ENCODE measurements at regions not wholly inside any gene's neighbourhood (a gene's known extent, or its start where the extent isn't known, plus 50 kb on each side); places are given as distances from the start of the nearest gene placed in this dataset.

- no peaks in the 10 kb centered on the region for H3K9me3 Mint-ChIP-seq
These were observed 56.6 kb upstream of the BEX4 start for GRCh38 chrX:103158317-103158621.

GRCh38 chrX:103157496-103158316 is 57.2 kb upstream of the BEX4 start:
- no peak overlapping the region for H3K4me3 Mint-ChIP-seq
- no peaks in the 10 kb centered on the region for H3K27me3 Mint-ChIP-seq
- H3K4me1 Mint-ChIP-seq (ENCODE audit: unreplicated experiment) = peaks cover 18% of the 10 kb centered on the region
- no peaks in the 10 kb centered on the region for H3K36me3 Mint-ChIP-seq
- H3K27ac Mint-ChIP-seq = no peak overlapping the region
- peak; percentile 78 for TF ChIP-seq CTCF (conservative IDR thresholded peaks at IDR 0.05)
- no peak for DNase-seq (ENCODE audit: extremely low spot score, unreplicated experiment)
- no peaks in the 10 kb centered on the region for H3K9me3 Mint-ChIP-seq

More at GRCh38 chrX:103158317-103158621, 56.6 kb upstream of the BEX4 start:
- no peak for TF ChIP-seq CTCF (conservative IDR thresholded peaks at IDR 0.05)
- Mint-ChIP-seq H3K4me3 (no peak overlapping the region), H3K4me1 (ENCODE audit: unreplicated experiment) (peaks cover 18% of the 10 kb centered on the region), H3K36me3 (no peaks in the 10 kb centered on the region), H3K27ac (no peak overlapping the region), H3K27me3 (no peaks in the 10 kb centered on the region)
- DNase-seq (ENCODE audit: extremely low spot score, unreplicated experiment) = no peak

DNA sequence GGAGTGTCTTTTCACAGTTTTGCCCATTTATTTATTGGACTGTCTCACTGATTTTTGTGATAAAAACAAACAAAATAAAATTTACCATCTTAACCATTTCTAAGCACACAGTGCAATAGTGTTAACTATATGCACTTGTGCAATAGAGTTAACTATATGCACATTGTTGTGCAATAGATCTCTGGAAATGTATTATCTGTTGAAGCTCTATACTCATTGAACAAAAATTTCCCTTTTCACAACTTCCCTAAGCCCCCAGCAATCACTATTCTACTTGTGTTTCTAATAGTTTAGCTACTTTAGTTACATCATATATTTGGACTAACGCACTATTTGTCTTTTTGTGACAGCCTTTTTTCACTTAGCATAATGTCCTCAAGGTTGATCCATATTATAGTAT is 59.7 kb upstream of the BEX4 start:
- Mint-ChIP-seq H3K9me3 (peaks cover 5% of the 10 kb centered on the region), H3K27me3 (no peaks in the 10 kb centered on the region), H3K27ac (no peak overlapping the region), H3K36me3 (no peaks in the 10 kb centered on the region), H3K4me3 (no peak overlapping the region), H3K4me1 (ENCODE audit: unreplicated experiment) (peaks cover 13% of the 10 kb centered on the region)
- no peak for TF ChIP-seq CTCF (conservative IDR thresholded peaks at IDR 0.05)
- DNase-seq (ENCODE audit: extremely low spot score, unreplicated experiment) = no peak

- Mint-ChIP-seq H3K4me3 (no peak overlapping the region), H3K27ac (no peak overlapping the region), H3K9me3 (peaks cover 10% of the 10 kb centered on the region), H3K36me3 (no peaks in the 10 kb centered on the region), H3K27me3 (no peaks in the 10 kb centered on the region), H3K4me1 (ENCODE audit: unreplicated experiment) (peaks cover 13% of the 10 kb centered on the region)
- no peak for DNase-seq (ENCODE audit: extremely low spot score, unreplicated experiment)
- no peak for TF ChIP-seq CTCF (conservative IDR thresholded peaks at IDR 0.05)
These were observed 60.7 kb upstream of the NXF3 start for GRCh38 chrX:103153661-103154060.

DNA sequence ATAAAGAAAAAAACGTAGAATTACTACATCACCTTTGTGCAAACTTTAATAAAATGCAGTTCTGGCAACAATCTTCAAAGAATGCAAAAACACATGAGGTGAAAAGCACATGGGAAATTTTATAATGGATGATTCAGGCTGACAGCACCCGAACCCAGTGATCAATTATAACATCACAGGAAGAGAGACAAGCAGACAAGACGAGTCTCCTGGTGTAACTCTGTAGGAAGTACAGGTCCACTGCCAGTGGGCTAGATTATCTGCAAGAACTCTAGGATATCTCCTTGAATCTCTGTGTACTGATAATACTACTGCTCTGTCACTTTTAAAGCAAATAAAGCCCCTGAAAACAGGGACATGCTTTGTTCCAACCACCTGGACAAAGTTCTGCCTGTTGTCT is 58.9 kb upstream of the NXF3 start:
- Mint-ChIP-seq H3K27me3 (no peaks in the 10 kb centered on the region), H3K27ac (no peak overlapping the region)

More for the DNA sequence above, 58.9 kb upstream of the NXF3 start:
- H3K9me3 Mint-ChIP-seq = peaks cover 10% of the 10 kb centered on the region
- H3K36me3 Mint-ChIP-seq = no peaks in the 10 kb centered on the region
- no peak for DNase-seq (ENCODE audit: extremely low spot score, unreplicated experiment)
- H3K4me3 Mint-ChIP-seq = no peak overlapping the region
- TF ChIP-seq CTCF (conservative IDR thresholded peaks at IDR 0.05) = no peak
- peaks cover 6% of the 10 kb centered on the region for H3K4me1 Mint-ChIP-seq (ENCODE audit: unreplicated experiment)
